B cell (primary cell): ENCODE measurements at regions not wholly inside any gene's neighbourhood (a gene's known extent, or its start where the extent isn't known, plus 50 kb on each side); places are given as distances from the start of the nearest gene placed in this dataset.

ENCODE experiments used
- ATAC-seq: fragments of 200-7000 bp; cut with Tn5 transposase; one replicate; pipeline ENCODE4 v1.10.0; 2021; ENCODE audit warnings: low read depth, mild to moderate bottlenecking, moderate number of reproducible peaks, moderate library complexity
- CTCF ChIA-PET: fragments of 350-600 bp; sonication (Branson Sonifier 250); formaldehyde crosslinking; loops from one replicate; lab custom pipeline; 2021; ENCODE audit warnings: antibody characterized with exemption, inconsistent platforms; lab: Charles Lee
- POLR2A ChIA-PET: fragments of 350-600 bp; sonication (Branson Sonifier 250); formaldehyde crosslinking; loops from one replicate; lab custom pipeline; 2021; ENCODE audit warnings: antibody characterized with exemption; lab: Charles Lee
- DNase-seq: peaks from one replicate; pipeline ENCODE4 v3.0.0; 2013
- H2AFZ ChIP-seq: 2 replicates; pipeline ENCODE4 v1.6.1; 2012; ENCODE audit warnings: mild to moderate bottlenecking, low read depth, low read length; ENCODE audit not compliant: insufficient read depth, poor library complexity, severe bottlenecking
- H3K27ac ChIP-seq, 2 donors: 1 replicate in 1 of 2; 2 replicates in 1 of 2; pipeline ENCODE4 v1.5.1; 2012 to 2013; ENCODE audit warnings: low read length in 2 of 2, mild to moderate bottlenecking in 2 of 2, moderate library complexity in 1 of 2
- H3K27me3 ChIP-seq, 4 experiments: fragments of 200-600 bp in 1 of 4; sonication (generic) in 1 of 4; replicated peaks in 1 of 4; 1 replicate in 2 of 4; 2 replicates in 2 of 4; pipeline versions ENCODE4 v1.6.1 to v1.7.0; 2013 to 2016; ENCODE audit warnings: low read length in 3 of 4, mild to moderate bottlenecking in 2 of 4, mixed read lengths in 1 of 4, moderate library complexity in 1 of 4; ENCODE audit not compliant: insufficient read depth in 4 of 4, control insufficient read depth in 3 of 4; ENCODE audit errors: control extremely low read depth in 1 of 4
- H3K36me3 ChIP-seq, 2 experiments: replicated peaks in 1 of 2; 1 replicate in 1 of 2; 2 replicates in 1 of 2; pipeline versions ENCODE4 v1.6.1 to v1.7.1; 2013; ENCODE audit warnings: low read length in 1 of 2; ENCODE audit not compliant: insufficient read depth in 2 of 2, control insufficient read depth in 1 of 2; ENCODE audit errors: control extremely low read depth in 1 of 2, extremely low read depth in 1 of 2
- H3K4me1 ChIP-seq, 2 donors: fragments of 200-600 bp in 1 of 2; sonication (generic) in 1 of 2; 1 replicate in 1 of 2; 2 replicates in 1 of 2; pipeline versions ENCODE4 v1.5.1 to v1.6.1; 2013 to 2017; ENCODE audit warnings: low read length in 2 of 2; ENCODE audit not compliant: control insufficient read depth in 2 of 2, insufficient read depth in 2 of 2
- H3K4me2 ChIP-seq: replicated peaks from 2 replicates; pipeline ENCODE3; 2012; ENCODE audit warnings: mild to moderate bottlenecking, low read depth, low read length; ENCODE audit not compliant: poor library complexity, severe bottlenecking
- H3K4me3 ChIP-seq, 5 experiments: fragments of 200-600 bp in 1 of 5; sonication (generic) in 1 of 5; 1 replicate in 3 of 5; 2 replicates in 2 of 5; pipeline versions ENCODE4 v1.5.1 to v1.7.0; 2011 to 2016; ENCODE audit warnings: low read length in 4 of 5, mild to moderate bottlenecking in 4 of 5, low read depth in 2 of 5, control low read depth in 1 of 5, moderate library complexity in 1 of 5; ENCODE audit not compliant: insufficient read depth in 1 of 5; ENCODE audit errors: control extremely low read depth in 1 of 5, extremely low read depth in 1 of 5
- H3K79me2 ChIP-seq: fragments of 200-600 bp; sonication (generic); one replicate; pipeline ENCODE4 v1.6.0; 2016; ENCODE audit warnings: low read length; ENCODE audit not compliant: control insufficient read depth, insufficient read depth
- H3K9ac ChIP-seq: fragments of 200-600 bp; sonication (generic); 2 replicates; pipeline ENCODE4 v1.6.1; 2017; ENCODE audit warnings: mild to moderate bottlenecking, low read length, moderate library complexity
- H3K9me3 ChIP-seq, 3 donors: one replicate each; pipeline versions ENCODE4 v1.6.1 to v1.7.1; 2013; ENCODE audit warnings: low read length in 2 of 3; ENCODE audit not compliant: control insufficient read depth in 2 of 3, insufficient read depth in 1 of 3; ENCODE audit errors: control extremely low read depth in 1 of 3
- H4K20me1 ChIP-seq: 2 replicates; pipeline ENCODE4 v1.6.0; 2012; ENCODE audit warnings: mild to moderate bottlenecking, low read length; ENCODE audit not compliant: insufficient read depth, control insufficient read depth, poor library complexity, severe bottlenecking
- H3K27ac Mint-ChIP-seq: one replicate; pipeline ENCODE4 v1.8.0; 2021; ENCODE audit warnings: mixed read lengths
- H3K27me3 Mint-ChIP-seq: one replicate; pipeline ENCODE4 v1.8.0; 2021; ENCODE audit warnings: mixed read lengths
- H3K4me1 Mint-ChIP-seq: one replicate; pipeline ENCODE4 v1.8.0; 2021; ENCODE audit warnings: mixed read lengths
- H3K4me3 Mint-ChIP-seq: one replicate; pipeline ENCODE4 v1.8.0; 2021; ENCODE audit warnings: mixed read lengths
- H3K9me3 Mint-ChIP-seq: one replicate; pipeline ENCODE4 v1.8.0; 2022; ENCODE audit warnings: mixed read lengths; ENCODE audit not compliant: insufficient read depth
- EZH2 ChIP-seq: IDR thresholded peaks from 2 replicates; pipeline ENCODE4 v1.6.1; 2012; ENCODE audit warnings: borderline replicate concordance, low read depth, mild to moderate bottlenecking, moderate library complexity, low read length; ENCODE audit not compliant: insufficient read depth, poor library complexity, severe bottlenecking
- WGBS: methylation state at CpG from one replicate; pipeline ENCODE4 v1.1.5; 2013; ENCODE audit warnings: missing lambda C conversion rate; ENCODE audit not compliant: insufficient coverage; 5-methylcytosine and 5-hydroxymethylcytosine counted together
- intact Hi-C: fragments of 100-400 bp; cut with micrococcal nuclease; formaldehyde crosslinking; loops from one replicate; pipeline ENCODE4 v1.10.0; 2022
- TF ChIP-seq, protein P1 (sequence below): fragments of 200-600 bp; IDR thresholded peaks from one replicate; pipeline ENCODE4 v1.8.0; 2022; ENCODE audit warnings: antibody characterized with exemption, mild to moderate bottlenecking

DNA sequence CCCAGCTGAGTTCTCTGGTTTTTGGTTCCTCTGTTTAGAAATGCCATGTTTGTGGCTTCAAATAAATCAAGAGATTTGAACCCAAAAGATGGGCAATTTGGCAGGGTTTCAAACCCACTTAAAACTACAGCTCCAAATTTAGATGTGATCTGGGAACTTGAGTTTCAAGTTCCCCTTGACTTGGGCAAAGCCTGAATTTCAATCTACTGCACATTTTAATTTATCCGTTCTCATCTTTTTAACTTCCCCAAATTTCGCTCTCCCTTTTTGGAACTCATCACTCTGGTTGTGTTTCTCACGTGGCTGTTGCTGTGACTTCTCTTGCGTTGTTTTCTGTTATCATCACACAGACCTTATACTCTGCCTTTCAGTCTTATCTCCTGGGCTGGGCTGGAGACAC, 230.9 kb downstream of the CDC5L start:
- CTCF ChIA-PET, result no interaction called here
- Mint-ChIP-seq H3K9me3 (no peaks in the 10 kb centered on the region), H3K27me3 (peaks cover 11% of the 10 kb centered on the region), H3K4me1 (peaks cover 8% of the 10 kb centered on the region), H3K27ac (no peak overlapping the region), H3K4me3 (no peak overlapping the region)
- ATAC-seq (no peak), DNase-seq (no peak)
- POLR2A ChIA-PET, result no interaction called here
- Histone ChIP-seq H3K9ac (no peak overlapping the region), H3K9me3 (peaks cover 0 to 3% (median 0%) of the 10 kb centered on the region in 3 donors), H3K4me3 (no peak overlapping the region), H3K4me1 (peaks cover 5 to 6% of the 10 kb centered on the region in 2 donors), H3K36me3 (no peaks in the 10 kb centered on the region), H2AFZ (no peak overlapping the region), H4K20me1 (no peaks in the 10 kb centered on the region), H3K27ac (no peak overlapping the region), H3K4me2 (no peak overlapping the region), H3K27me3 (no peaks in the 10 kb centered on the region), H3K79me2 (no peaks in the 10 kb centered on the region)
- TF ChIP-seq, protein P1, sequence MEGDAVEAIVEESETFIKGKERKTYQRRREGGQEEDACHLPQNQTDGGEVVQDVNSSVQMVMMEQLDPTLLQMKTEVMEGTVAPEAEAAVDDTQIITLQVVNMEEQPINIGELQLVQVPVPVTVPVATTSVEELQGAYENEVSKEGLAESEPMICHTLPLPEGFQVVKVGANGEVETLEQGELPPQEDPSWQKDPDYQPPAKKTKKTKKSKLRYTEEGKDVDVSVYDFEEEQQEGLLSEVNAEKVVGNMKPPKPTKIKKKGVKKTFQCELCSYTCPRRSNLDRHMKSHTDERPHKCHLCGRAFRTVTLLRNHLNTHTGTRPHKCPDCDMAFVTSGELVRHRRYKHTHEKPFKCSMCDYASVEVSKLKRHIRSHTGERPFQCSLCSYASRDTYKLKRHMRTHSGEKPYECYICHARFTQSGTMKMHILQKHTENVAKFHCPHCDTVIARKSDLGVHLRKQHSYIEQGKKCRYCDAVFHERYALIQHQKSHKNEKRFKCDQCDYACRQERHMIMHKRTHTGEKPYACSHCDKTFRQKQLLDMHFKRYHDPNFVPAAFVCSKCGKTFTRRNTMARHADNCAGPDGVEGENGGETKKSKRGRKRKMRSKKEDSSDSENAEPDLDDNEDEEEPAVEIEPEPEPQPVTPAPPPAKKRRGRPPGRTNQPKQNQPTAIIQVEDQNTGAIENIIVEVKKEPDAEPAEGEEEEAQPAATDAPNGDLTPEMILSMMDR, result no peak
- TF ChIP-seq EZH2, result no peak
- intact Hi-C loops, result no loop called here
- 9% methylated on average over 4 of the region's 4 CpGs for WGBS

DNA sequence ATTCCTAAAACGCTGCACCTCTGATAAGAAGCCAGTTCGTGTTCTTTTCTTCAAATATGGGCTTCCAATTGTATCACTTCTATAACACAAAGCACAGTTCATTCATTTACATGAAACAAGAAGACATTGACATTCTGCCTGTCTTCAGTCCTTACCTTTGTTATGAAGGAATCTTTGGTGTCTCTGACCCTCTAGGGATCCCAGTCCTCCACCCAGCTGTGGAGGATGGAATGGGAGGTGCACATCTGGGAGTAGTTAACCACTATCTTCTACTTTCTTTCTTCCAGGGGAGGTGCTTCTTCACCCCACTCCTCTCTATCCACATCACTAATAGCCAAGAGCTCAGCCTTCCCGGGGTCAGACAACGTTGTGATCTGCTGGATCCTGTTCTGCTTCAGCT, 233.4 kb downstream of the CDC5L start:
- H3K4me1 ChIP-seq, result peaks cover 5 to 6% of the 10 kb centered on the region in 2 donors
- POLR2A ChIA-PET, result no interaction called here
- no peak overlapping the region for H3K4me3 ChIP-seq
- Mint-ChIP-seq H3K4me3 (no peak overlapping the region), H3K4me1 (peaks cover 14% of the 10 kb centered on the region), H3K27ac (no peak overlapping the region), H3K9me3 (no peaks in the 10 kb centered on the region), H3K27me3 (peaks cover 21% of the 10 kb centered on the region)
- ATAC-seq (no peak), DNase-seq (no peak)
- intact Hi-C loops, result no loop called here
- H3K36me3 ChIP-seq, result no peaks in the 10 kb centered on the region
- no peak overlapping the region for H3K9ac ChIP-seq
- H3K4me2 ChIP-seq, result no peak overlapping the region
- no peaks in the 10 kb centered on the region for H4K20me1 ChIP-seq
- no peaks in the 10 kb centered on the region for H3K27me3 ChIP-seq
- 90% methylated on average over 2 of the region's 4 CpGs for WGBS
- CTCF ChIA-PET, result no interaction called here
- no peaks in the 10 kb centered on the region for H3K9me3 ChIP-seq
- no peak for TF ChIP-seq EZH2
- TF ChIP-seq, protein P1, result no peak
- H3K79me2 ChIP-seq, result no peaks in the 10 kb centered on the region
- no peak overlapping the region for H3K27ac ChIP-seq
- no peak overlapping the region for H2AFZ ChIP-seq
